ENCODE measurements at regions not wholly inside any gene's neighbourhood (a gene's known extent, or its start where the extent isn't known, plus 50 kb on each side); places are given as distances from the start of the nearest gene placed in this dataset.

DNA sequence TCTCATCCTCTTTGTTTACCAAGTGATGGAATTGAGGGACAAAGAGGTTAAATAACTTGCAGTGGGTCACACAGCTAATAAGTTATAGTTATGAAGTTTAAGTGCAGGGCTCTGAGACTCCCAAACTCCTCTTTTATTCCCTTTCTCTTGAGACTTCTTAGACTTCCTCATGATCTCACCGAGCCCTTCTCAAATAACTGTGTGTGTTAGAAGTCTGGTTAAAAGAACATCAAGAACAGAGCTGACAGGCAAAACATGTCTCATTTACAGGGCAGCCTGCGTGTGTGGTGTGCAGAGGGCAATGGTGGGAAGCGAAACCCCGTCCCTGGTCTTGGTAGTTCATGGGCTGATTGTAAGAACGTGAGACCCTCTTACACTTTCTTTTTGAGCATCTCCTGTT is 368.0 kb downstream of the SLC4A3 start:
- FAIRE-seq: no peak
- H3K9me3 ChIP-seq (replicated peaks; ENCODE audit: control insufficient read depth, insufficient read depth, low read depth, low read length): no peaks in the 10 kb centered on the region
- H3K36me3 ChIP-seq (ENCODE audit: control insufficient read depth, insufficient read depth, low read length): no peaks in the 10 kb centered on the region
- DNase-seq (ENCODE audit: extremely low read depth in 1 of 4, low spot score in 3 of 4): no peak
- no peak for ATAC-seq
- ChIA-PET POLR2A (no interaction called here), CTCF (ENCODE audit: low intra/inter-chr PET ratio) (no interaction called here)
- in situ Hi-C loops (cut with MboI): no loop called here
- TF ChIP-seq, protein P1, sequence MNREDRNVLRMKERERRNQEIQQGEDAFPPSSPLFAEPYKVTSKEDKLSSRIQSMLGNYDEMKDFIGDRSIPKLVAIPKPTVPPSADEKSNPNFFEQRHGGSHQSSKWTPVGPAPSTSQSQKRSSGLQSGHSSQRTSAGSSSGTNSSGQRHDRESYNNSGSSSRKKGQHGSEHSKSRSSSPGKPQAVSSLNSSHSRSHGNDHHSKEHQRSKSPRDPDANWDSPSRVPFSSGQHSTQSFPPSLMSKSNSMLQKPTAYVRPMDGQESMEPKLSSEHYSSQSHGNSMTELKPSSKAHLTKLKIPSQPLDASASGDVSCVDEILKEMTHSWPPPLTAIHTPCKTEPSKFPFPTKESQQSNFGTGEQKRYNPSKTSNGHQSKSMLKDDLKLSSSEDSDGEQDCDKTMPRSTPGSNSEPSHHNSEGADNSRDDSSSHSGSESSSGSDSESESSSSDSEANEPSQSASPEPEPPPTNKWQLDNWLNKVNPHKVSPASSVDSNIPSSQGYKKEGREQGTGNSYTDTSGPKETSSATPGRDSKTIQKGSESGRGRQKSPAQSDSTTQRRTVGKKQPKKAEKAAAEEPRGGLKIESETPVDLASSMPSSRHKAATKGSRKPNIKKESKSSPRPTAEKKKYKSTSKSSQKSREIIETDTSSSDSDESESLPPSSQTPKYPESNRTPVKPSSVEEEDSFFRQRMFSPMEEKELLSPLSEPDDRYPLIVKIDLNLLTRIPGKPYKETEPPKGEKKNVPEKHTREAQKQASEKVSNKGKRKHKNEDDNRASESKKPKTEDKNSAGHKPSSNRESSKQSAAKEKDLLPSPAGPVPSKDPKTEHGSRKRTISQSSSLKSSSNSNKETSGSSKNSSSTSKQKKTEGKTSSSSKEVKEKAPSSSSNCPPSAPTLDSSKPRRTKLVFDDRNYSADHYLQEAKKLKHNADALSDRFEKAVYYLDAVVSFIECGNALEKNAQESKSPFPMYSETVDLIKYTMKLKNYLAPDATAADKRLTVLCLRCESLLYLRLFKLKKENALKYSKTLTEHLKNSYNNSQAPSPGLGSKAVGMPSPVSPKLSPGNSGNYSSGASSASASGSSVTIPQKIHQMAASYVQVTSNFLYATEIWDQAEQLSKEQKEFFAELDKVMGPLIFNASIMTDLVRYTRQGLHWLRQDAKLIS (CRISPR knock-in tag; IDR thresholded peaks at IDR 0.05): no peak
- TF ChIP-seq, protein P2, sequence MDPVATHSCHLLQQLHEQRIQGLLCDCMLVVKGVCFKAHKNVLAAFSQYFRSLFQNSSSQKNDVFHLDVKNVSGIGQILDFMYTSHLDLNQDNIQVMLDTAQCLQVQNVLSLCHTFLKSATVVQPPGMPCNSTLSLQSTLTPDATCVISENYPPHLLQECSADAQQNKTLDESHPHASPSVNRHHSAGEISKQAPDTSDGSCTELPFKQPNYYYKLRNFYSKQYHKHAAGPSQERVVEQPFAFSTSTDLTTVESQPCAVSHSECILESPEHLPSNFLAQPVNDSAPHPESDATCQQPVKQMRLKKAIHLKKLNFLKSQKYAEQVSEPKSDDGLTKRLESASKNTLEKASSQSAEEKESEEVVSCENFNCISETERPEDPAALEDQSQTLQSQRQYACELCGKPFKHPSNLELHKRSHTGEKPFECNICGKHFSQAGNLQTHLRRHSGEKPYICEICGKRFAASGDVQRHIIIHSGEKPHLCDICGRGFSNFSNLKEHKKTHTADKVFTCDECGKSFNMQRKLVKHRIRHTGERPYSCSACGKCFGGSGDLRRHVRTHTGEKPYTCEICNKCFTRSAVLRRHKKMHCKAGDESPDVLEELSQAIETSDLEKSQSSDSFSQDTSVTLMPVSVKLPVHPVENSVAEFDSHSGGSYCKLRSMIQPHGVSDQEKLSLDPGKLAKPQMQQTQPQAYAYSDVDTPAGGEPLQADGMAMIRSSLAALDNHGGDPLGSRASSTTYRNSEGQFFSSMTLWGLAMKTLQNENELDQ (CRISPR knock-in tag; IDR thresholded peaks at IDR 0.05; ENCODE audit: borderline replicate concordance): no peak
- TF ChIP-seq NCOA2 (IDR thresholded peaks at IDR 0.05; ENCODE audit: partially characterized antibody in 2 of 2): no peak
- no peak for TF ChIP-seq SMARCB1 (IDR thresholded peaks at IDR 0.05; ENCODE audit: insufficient read length, low read depth)
- no peak for TF ChIP-seq ZNF274 (IDR thresholded peaks at IDR 0.05; ENCODE audit: borderline replicate concordance, low read depth, low read length)
- no peak for TF ChIP-seq ILK (tag; IDR thresholded peaks at IDR 0.05; ENCODE audit: borderline replicate concordance, low read depth)
- no peak for TF ChIP-seq ZSCAN32 (CRISPR knock-in tag; IDR thresholded peaks at IDR 0.05)
- TF ChIP-seq PTTG1 (tag; IDR thresholded peaks at IDR 0.05; ENCODE audit: low read depth): no peak
- TF ChIP-seq, protein P3, sequence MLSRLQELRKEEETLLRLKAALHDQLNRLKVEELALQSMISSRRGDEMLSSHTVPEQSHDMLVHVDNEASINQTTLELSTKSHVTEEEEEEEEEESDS (CRISPR knock-in tag; IDR thresholded peaks at IDR 0.05): no peak
- H3K9me1 ChIP-seq (ENCODE audit: control insufficient read depth, insufficient read depth, low read length): no peaks in the 10 kb centered on the region
- H4K20me1 ChIP-seq (replicated peaks; ENCODE audit: control insufficient read depth, insufficient read depth, low read length): no peaks in the 10 kb centered on the region
- H3K27ac ChIP-seq (ENCODE audit: extremely low read depth, low read depth, low read length): no peak overlapping the region
- 0% methylated on average over 2 of the region's 5 CpGs for WGBS (ENCODE audit: insufficient coverage, low coverage, missing lambda C conversion rate)
- H3K79me2 ChIP-seq (ENCODE audit: control insufficient read depth, insufficient read depth, low read length): no peaks in the 10 kb centered on the region
- H3K9ac ChIP-seq (ENCODE audit: insufficient read depth in 1 of 2, low read depth in 2 of 2, low read length in 2 of 2): no peak overlapping the region
- H3K4me1 ChIP-seq (replicated peaks in 1 of 2; ENCODE audit: control insufficient read depth in 2 of 2, insufficient read depth in 2 of 2, low read length in 2 of 2): no peaks in the 10 kb centered on the region
- intact Hi-C loops (cut with micrococcal nuclease): no loop called here
- no TSS peak for BruUV-seq (replicated peaks)
- no peak overlapping the region for H2AFZ ChIP-seq (ENCODE audit: low read depth, low read length)
- H3K27me3 ChIP-seq (ENCODE audit: control insufficient read depth in 2 of 2, insufficient read depth in 2 of 2, low read length in 2 of 2): no peaks in the 10 kb centered on the region
- no peak overlapping the region for H3K4me2 ChIP-seq (ENCODE audit: insufficient read depth, low read length)
- no peak overlapping the region for H3K4me3 ChIP-seq

Data from K562 (cell line).